K562 (cell line): ENCODE measurements at regions not wholly inside any gene's neighbourhood (a gene's known extent, or its start where the extent isn't known, plus 50 kb on each side); places are given as distances from the start of the nearest gene placed in this dataset.

Experiments
- ATAC-seq: fragments of 200-7000 bp; cut with Tn5 transposase; 3 replicates; pipeline ENCODE4 v1.9.1; 2020; ENCODE audit warnings: moderate library complexity
- BruUV-seq: library from RNA; stranded (reverse); fragments of 400-500 nt; replicated peaks from 2 replicates; lab custom pipeline; 2021; lab: Mats Ljungman, UMichigan
- CTCF ChIA-PET: fragments of 300-600 bp; formaldehyde crosslinking; extraction: SDS; loops from one replicate; lab custom pipeline; 2021; ENCODE audit warnings: low intra/inter-chr PET ratio; lab: Yijun Ruan, JAX
- POLR2A ChIA-PET: fragments of 300-600, 350-650 bp; sonication (Branson Sonifier 250); formaldehyde crosslinking; extraction: SDS; loops from one replicate; lab custom pipeline; 2021; ENCODE audit warnings: antibody characterized with exemption, inconsistent platforms; lab: Yijun Ruan, JAX
- DNase-seq, 4 experiments: peaks; one replicate each; pipeline versions ENCODE4 v3.0.0 to v3.0.0-alpha.2; 2011 to 2018; ENCODE audit warnings: low spot score in 3 of 4, mixed read lengths in 3 of 4; ENCODE audit errors: extremely low read depth in 1 of 4
- FAIRE-seq: peaks from 2 replicates; lab custom pipeline; 2011; peaks lifted over from hg19 to GRCh38; lab: Jason Lieb, UNC
- H2AFZ ChIP-seq: 2 replicates; pipeline ENCODE4 v1.6.0; 2011; ENCODE audit warnings: low read depth, low read length, control low read depth, inconsistent platforms
- H3K27ac ChIP-seq: fragments of 200-600 bp; 3 replicates; pipeline ENCODE4 v1.8.0; 2011; ENCODE audit warnings: low read depth, mild to moderate bottlenecking, control low read depth, inconsistent platforms, low read length, moderate library complexity, mixed read lengths; ENCODE audit errors: extremely low read depth
- H3K27me3 ChIP-seq, 2 experiments: fragments of 300-600 bp in 1 of 2; 2 replicates in 1 of 2; 3 replicates in 1 of 2; pipeline versions ENCODE4 v1.6.0 to v1.8.0; 2011; ENCODE audit warnings: inconsistent platforms in 2 of 2, low read length in 2 of 2, mild to moderate bottlenecking in 1 of 2, mixed read lengths in 1 of 2, moderate library complexity in 1 of 2; ENCODE audit not compliant: control insufficient read depth in 2 of 2, insufficient read depth in 2 of 2
- H3K36me3 ChIP-seq: fragments of 300-600 bp; 3 replicates; pipeline ENCODE4 v1.8.0; 2011; ENCODE audit warnings: mild to moderate bottlenecking, low read length, inconsistent platforms; ENCODE audit not compliant: control insufficient read depth, insufficient read depth
- H3K4me1 ChIP-seq, 2 experiments: fragments of 200-600 bp in 1 of 2; replicated peaks in 1 of 2; 2 replicates in 1 of 2; 3 replicates in 1 of 2; pipeline versions ENCODE4 v1.5.1 to v1.8.0; 2011; ENCODE audit warnings: inconsistent platforms in 2 of 2, low read length in 2 of 2, mild to moderate bottlenecking in 1 of 2, mixed read lengths in 1 of 2, moderate library complexity in 1 of 2; ENCODE audit not compliant: control insufficient read depth in 2 of 2, insufficient read depth in 2 of 2
- H3K4me2 ChIP-seq: 2 replicates; pipeline ENCODE4 v1.6.1; 2011; ENCODE audit warnings: low read length, control low read depth, inconsistent platforms, mixed read lengths; ENCODE audit not compliant: insufficient read depth
- H3K4me3 ChIP-seq: fragments of 200-600 bp; sonication (generic), shearing (Covaris generic); 2 replicates; pipeline ENCODE4 v1.5.1; 2016; ENCODE audit warnings: control low read depth, inconsistent platforms
- H3K79me2 ChIP-seq: fragments of 200-600 bp; 3 replicates; pipeline ENCODE4 v1.8.0; 2011; ENCODE audit warnings: low read length, inconsistent platforms; ENCODE audit not compliant: control insufficient read depth, insufficient read depth
- H3K9ac ChIP-seq, 2 experiments: 2 replicates each; pipeline versions ENCODE4 v1.6.0 to v1.6.1; 2011; ENCODE audit warnings: low read depth in 2 of 2, low read length in 2 of 2, control low read depth in 1 of 2, inconsistent platforms in 1 of 2, mild to moderate bottlenecking in 1 of 2, mixed read lengths in 1 of 2; ENCODE audit not compliant: insufficient read depth in 1 of 2
- H3K9me1 ChIP-seq: one replicate; pipeline ENCODE4 v1.6.0; 2011; ENCODE audit warnings: inconsistent platforms, mild to moderate bottlenecking, low read length, moderate library complexity; ENCODE audit not compliant: control insufficient read depth, insufficient read depth
- H3K9me3 ChIP-seq: replicated peaks from 2 replicates; pipeline ENCODE4 v1.5.1; 2011; ENCODE audit warnings: low read depth, low read length, inconsistent platforms; ENCODE audit not compliant: control insufficient read depth, insufficient read depth
- H4K20me1 ChIP-seq: replicated peaks from 2 replicates; pipeline ENCODE4 v1.6.1; 2011; ENCODE audit warnings: low read length, inconsistent platforms, mixed read lengths; ENCODE audit not compliant: control insufficient read depth, insufficient read depth
- DDX20 ChIP-seq: fragments of 450-650 bp; IDR thresholded peaks from 2 replicates; pipeline ENCODE4 v1.6.1; 2016; ENCODE audit warnings: missing genetic modification characterization, low read depth, mild to moderate bottlenecking, missing compliant biosample characterization, moderate library complexity
- IFI16 ChIP-seq: fragments of 250-450 bp; sonication (Bioruptor Pico); IDR thresholded peaks from 2 replicates; pipeline ENCODE4 v2.1.2; 2022; ENCODE audit warnings: mild to moderate bottlenecking, inconsistent platforms
- L3MBTL2 ChIP-seq: fragments of 450-650 bp; IDR thresholded peaks from 2 replicates; pipeline ENCODE4 v1.6.1; 2016; ENCODE audit warnings: mild to moderate bottlenecking, moderate library complexity
- NR1H2 ChIP-seq: sonication (generic); formaldehyde crosslinking; IDR thresholded peaks from 2 replicates; pipeline ENCODE4 v1.4.0; 2020; ENCODE audit warnings: mild to moderate bottlenecking, missing genetic modification reagents
- SP1 ChIP-seq: sonication (generic); formaldehyde crosslinking; IDR thresholded peaks from 2 replicates; pipeline ENCODE4 v1.8.1; 2022; ENCODE audit warnings: mild to moderate bottlenecking, missing genetic modification reagents
- WGBS: fragments of 100-300 bp; shearing (Covaris generic); methylation state at CpG from one replicate; pipeline ENCODE4 v1.1.6; 2016; ENCODE audit warnings: low coverage, mixed read lengths; ENCODE audit not compliant: insufficient coverage; ENCODE audit errors: missing lambda C conversion rate; 5-methylcytosine and 5-hydroxymethylcytosine counted together
- in situ Hi-C: fragments of 300-500 bp; cut with MboI; formaldehyde crosslinking; loops from 4 replicates; pipeline ENCODE4 v1.15.0; 2018; ENCODE audit warnings: inconsistent platforms, mixed read lengths
- intact Hi-C: fragments of 100-400 bp; cut with micrococcal nuclease; formaldehyde crosslinking; loops from 2 replicates; pipeline ENCODE4 v1.14.2; 2022
- TF ChIP-seq, protein P1 (sequence below): fragments of 200-600 bp; sonication (generic); IDR thresholded peaks from one replicate; pipeline ENCODE4 v1.6.1; 2012; ENCODE audit warnings: mild to moderate bottlenecking, low read depth, low read length, inconsistent platforms
- TF ChIP-seq, protein P2 (sequence below): fragments of 250-450 bp; sonication (Bioruptor Pico); IDR thresholded peaks from 2 replicates; pipeline ENCODE4 v1.8.0; 2021; ENCODE audit warnings: moderate library complexity, mild to moderate bottlenecking, inconsistent platforms

DNA sequence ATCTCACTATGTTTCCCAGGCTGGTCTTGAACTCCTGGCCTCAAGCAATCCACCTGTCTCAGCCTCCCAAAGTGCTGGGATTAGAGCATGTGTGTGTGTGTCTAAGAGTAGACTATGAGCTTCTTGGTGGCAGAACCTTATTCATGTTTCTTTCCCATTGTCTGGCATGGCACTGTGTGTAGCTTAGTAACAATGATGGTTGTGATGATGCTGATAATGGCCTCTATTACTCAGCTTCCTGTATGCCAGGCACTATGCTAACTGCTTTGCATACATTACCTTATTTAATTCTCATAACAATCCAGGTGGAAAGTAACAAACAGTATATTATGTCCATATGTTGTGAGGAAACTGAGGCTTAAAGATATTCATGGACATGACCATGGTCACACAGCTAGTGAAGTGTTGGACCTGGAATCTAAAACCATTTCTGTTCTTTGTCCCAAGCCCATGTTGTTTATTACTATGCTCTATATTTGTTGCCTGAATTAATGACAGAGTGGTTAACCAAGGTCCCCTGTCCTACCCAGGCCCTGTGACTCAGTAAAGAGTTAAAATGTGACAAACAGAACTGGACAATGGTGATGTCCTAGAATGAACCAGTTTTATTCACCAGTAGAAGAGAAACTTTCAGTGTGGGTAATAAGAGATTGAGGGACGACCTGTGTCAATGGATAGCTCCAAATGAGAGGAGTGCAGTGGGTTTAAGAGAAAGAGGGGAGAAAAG is 109.6 kb downstream of the KLF5 start:
- no peaks in the 10 kb centered on the region for H3K4me1 ChIP-seq
- ChIA-PET POLR2A (interaction anchor here (0.7 kb wide), 1 partner anchor 12 kb away, joined by 3 read pairs; no protein-coding TSS in a partner anchor), CTCF (no interaction called here)
- in situ Hi-C loops (no loop called here), intact Hi-C loops (no loop called here)
- no peaks in the 10 kb centered on the region for H3K9me3 ChIP-seq
- BruUV-seq, result no TSS peak
- H3K79me2 ChIP-seq, result no peaks in the 10 kb centered on the region
- WGBS, result 0% methylated on average over 1 of the region's 1 CpG
- no peaks in the 10 kb centered on the region for H3K9me1 ChIP-seq
- no peaks in the 10 kb centered on the region for H3K27me3 ChIP-seq
- H4K20me1 ChIP-seq, result no peaks in the 10 kb centered on the region
- TF ChIP-seq, protein P1, sequence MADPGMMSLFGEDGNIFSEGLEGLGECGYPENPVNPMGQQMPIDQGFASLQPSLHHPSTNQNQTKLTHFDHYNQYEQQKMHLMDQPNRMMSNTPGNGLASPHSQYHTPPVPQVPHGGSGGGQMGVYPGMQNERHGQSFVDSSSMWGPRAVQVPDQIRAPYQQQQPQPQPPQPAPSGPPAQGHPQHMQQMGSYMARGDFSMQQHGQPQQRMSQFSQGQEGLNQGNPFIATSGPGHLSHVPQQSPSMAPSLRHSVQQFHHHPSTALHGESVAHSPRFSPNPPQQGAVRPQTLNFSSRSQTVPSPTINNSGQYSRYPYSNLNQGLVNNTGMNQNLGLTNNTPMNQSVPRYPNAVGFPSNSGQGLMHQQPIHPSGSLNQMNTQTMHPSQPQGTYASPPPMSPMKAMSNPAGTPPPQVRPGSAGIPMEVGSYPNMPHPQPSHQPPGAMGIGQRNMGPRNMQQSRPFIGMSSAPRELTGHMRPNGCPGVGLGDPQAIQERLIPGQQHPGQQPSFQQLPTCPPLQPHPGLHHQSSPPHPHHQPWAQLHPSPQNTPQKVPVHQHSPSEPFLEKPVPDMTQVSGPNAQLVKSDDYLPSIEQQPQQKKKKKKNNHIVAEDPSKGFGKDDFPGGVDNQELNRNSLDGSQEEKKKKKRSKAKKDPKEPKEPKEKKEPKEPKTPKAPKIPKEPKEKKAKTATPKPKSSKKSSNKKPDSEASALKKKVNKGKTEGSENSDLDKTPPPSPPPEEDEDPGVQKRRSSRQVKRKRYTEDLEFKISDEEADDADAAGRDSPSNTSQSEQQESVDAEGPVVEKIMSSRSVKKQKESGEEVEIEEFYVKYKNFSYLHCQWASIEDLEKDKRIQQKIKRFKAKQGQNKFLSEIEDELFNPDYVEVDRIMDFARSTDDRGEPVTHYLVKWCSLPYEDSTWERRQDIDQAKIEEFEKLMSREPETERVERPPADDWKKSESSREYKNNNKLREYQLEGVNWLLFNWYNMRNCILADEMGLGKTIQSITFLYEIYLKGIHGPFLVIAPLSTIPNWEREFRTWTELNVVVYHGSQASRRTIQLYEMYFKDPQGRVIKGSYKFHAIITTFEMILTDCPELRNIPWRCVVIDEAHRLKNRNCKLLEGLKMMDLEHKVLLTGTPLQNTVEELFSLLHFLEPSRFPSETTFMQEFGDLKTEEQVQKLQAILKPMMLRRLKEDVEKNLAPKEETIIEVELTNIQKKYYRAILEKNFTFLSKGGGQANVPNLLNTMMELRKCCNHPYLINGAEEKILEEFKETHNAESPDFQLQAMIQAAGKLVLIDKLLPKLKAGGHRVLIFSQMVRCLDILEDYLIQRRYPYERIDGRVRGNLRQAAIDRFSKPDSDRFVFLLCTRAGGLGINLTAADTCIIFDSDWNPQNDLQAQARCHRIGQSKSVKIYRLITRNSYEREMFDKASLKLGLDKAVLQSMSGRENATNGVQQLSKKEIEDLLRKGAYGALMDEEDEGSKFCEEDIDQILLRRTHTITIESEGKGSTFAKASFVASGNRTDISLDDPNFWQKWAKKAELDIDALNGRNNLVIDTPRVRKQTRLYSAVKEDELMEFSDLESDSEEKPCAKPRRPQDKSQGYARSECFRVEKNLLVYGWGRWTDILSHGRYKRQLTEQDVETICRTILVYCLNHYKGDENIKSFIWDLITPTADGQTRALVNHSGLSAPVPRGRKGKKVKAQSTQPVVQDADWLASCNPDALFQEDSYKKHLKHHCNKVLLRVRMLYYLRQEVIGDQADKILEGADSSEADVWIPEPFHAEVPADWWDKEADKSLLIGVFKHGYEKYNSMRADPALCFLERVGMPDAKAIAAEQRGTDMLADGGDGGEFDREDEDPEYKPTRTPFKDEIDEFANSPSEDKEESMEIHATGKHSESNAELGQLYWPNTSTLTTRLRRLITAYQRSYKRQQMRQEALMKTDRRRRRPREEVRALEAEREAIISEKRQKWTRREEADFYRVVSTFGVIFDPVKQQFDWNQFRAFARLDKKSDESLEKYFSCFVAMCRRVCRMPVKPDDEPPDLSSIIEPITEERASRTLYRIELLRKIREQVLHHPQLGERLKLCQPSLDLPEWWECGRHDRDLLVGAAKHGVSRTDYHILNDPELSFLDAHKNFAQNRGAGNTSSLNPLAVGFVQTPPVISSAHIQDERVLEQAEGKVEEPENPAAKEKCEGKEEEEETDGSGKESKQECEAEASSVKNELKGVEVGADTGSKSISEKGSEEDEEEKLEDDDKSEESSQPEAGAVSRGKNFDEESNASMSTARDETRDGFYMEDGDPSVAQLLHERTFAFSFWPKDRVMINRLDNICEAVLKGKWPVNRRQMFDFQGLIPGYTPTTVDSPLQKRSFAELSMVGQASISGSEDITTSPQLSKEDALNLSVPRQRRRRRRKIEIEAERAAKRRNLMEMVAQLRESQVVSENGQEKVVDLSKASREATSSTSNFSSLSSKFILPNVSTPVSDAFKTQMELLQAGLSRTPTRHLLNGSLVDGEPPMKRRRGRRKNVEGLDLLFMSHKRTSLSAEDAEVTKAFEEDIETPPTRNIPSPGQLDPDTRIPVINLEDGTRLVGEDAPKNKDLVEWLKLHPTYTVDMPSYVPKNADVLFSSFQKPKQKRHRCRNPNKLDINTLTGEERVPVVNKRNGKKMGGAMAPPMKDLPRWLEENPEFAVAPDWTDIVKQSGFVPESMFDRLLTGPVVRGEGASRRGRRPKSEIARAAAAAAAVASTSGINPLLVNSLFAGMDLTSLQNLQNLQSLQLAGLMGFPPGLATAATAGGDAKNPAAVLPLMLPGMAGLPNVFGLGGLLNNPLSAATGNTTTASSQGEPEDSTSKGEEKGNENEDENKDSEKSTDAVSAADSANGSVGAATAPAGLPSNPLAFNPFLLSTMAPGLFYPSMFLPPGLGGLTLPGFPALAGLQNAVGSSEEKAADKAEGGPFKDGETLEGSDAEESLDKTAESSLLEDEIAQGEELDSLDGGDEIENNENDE, result no peak
- no peak for TF ChIP-seq NR1H2
- TF ChIP-seq SP1 (CRISPR knock-in tag), result no peak
- TF ChIP-seq IFI16 (CRISPR knock-in tag), result no peak
- no peak for TF ChIP-seq DDX20
- no peak for TF ChIP-seq L3MBTL2
- TF ChIP-seq, protein P2, sequence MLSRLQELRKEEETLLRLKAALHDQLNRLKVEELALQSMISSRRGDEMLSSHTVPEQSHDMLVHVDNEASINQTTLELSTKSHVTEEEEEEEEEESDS (CRISPR knock-in tag), result no peak
- DNase-seq, result no peak
- no peak overlapping the region for H3K27ac ChIP-seq
- H3K36me3 ChIP-seq, result no peaks in the 10 kb centered on the region
- no peak overlapping the region for H3K4me2 ChIP-seq
- FAIRE-seq, result no peak
- no peak for ATAC-seq
- no peak overlapping the region for H2AFZ ChIP-seq
- H3K4me3 ChIP-seq, result no peak overlapping the region
- no peak overlapping the region for H3K9ac ChIP-seq
